HuH-7.5 (cell line): ENCODE measurements at regions not wholly inside any gene's neighbourhood (a gene's known extent, or its start where the extent isn't known, plus 50 kb on each side); places are given as distances from the start of the nearest gene placed in this dataset.
"Not testable (repeated sequence)": the region's sequence is repeated elsewhere in the genome, so short reads cannot be mapped to it uniquely, and the experiment has no call there.

ENCODE experiments used
- DNase-seq: peaks from one replicate; pipeline ENCODE4 v3.0.0; 2011; ENCODE audit warnings: low spot score

GRCh38 chr7:81180573-81180972 is 261.7 kb upstream of the SEMA3C start:
- no peak for DNase-seq

- no peak for DNase-seq
Observed at GRCh38 chr7:81175275-81175940, 256.6 kb upstream of the SEMA3C start.

GRCh38 chr7:81173766-81174281 is 255.0 kb upstream of the SEMA3C start:
- DNase-seq = no peak

GRCh38 chr7:81170291-81170690 is 251.4 kb upstream of the SEMA3C start:
- DNase-seq = no peak

- no peak for DNase-seq
Observed at GRCh38 chr7:81167934-81168333, 249.1 kb upstream of the SEMA3C start.

GRCh38 chr7:81165070-81165469 is 246.2 kb upstream of the SEMA3C start:
- DNase-seq = no peak

GRCh38 chr7:81162771-81163525 is 244.1 kb upstream of the SEMA3C start:
- DNase-seq = no peak

GRCh38 chr7:81162234-81162633 is 243.4 kb upstream of the SEMA3C start:
- no peak for DNase-seq

- peak; percentile 28 for DNase-seq
Observed at GRCh38 chr7:81161451-81162075, 242.7 kb upstream of the SEMA3C start.

GRCh38 chr7:81159402-81159801 is 240.6 kb upstream of the SEMA3C start:
- peak; percentile 26 for DNase-seq

GRCh38 chr7:81158189-81158588 is 239.3 kb upstream of the SEMA3C start:
- no peak for DNase-seq

- peak; percentile 16 for DNase-seq
Observed at GRCh38 chr7:81155654-81156373, 237.0 kb upstream of the SEMA3C start.

- no peak for DNase-seq
Observed at GRCh38 chr7:81154565-81154964, 235.7 kb upstream of the SEMA3C start.

- not testable (repeated sequence) for DNase-seq
Observed at GRCh38 chr7:81152925-81153324, 234.1 kb upstream of the SEMA3C start.

GRCh38 chr7:81150951-81151361 is 232.1 kb upstream of the SEMA3C start:
- DNase-seq = no peak

GRCh38 chr7:81143856-81144255 is 225.0 kb upstream of the SEMA3C start:
- DNase-seq = no peak

- DNase-seq = not testable (repeated sequence)
Observed at GRCh38 chr7:81141257-81142205, 222.7 kb upstream of the SEMA3C start.

GRCh38 chr7:81140775-81141174 is 221.9 kb upstream of the SEMA3C start:
- no peak for DNase-seq

GRCh38 chr7:81140252-81140651 is 221.4 kb upstream of the SEMA3C start:
- no peak for DNase-seq

GRCh38 chr7:81138870-81139269 is 220.0 kb upstream of the SEMA3C start:
- no peak for DNase-seq

- no peak for DNase-seq
Observed at GRCh38 chr7:81135324-81135723, 216.5 kb upstream of the SEMA3C start.
